Heart left ventricle (tissue), 13 donors: ENCODE measurements at regions not wholly inside any gene's neighbourhood (a gene's known extent, or its start where the extent isn't known, plus 50 kb on each side); places are given as distances from the start of the nearest gene placed in this dataset.

Source experiments
- POLR2A ChIP-seq, 2 donors: fragments of 450-650 bp; IDR thresholded peaks; one replicate each; pipeline ENCODE4 v1.6.1; 2017; ENCODE audit warnings: antibody characterized with exemption in 2 of 2, mild to moderate bottlenecking in 2 of 2, moderate library complexity in 2 of 2
- TF ChIP-seq, protein P1 (sequence below), 12 donors: fragments of 200-600 bp; sonication (generic) in 4 of 12; IDR thresholded peaks; one replicate each; pipeline versions ENCODE4 v1.5.0 to v1.8.0; 2018 to 2022; ENCODE audit warnings: antibody characterized with exemption in 12 of 12, mild to moderate bottlenecking in 5 of 12
- donor health status: ischemic (EF 13 %, LVEDD 7.1; RV severe dilation, severe dysfunction).
- donor health status: DM: no; HTN: yes; CAD: no.
- donor health status: DM: no; HTN: no; CAD: no.
- donor health status: ischemic (EF 25% LVEDD 6.9; RV normal size, moderate dysfunction).
- donor health status: ischemic (EF 25% LVEDD 5.7; RV mildly dilated, moderate dysfunction).
- donor health status: ischemic (EF 35%, LVEDD 5.7; RV mildly dilated, moderate dysfunction).
- donor health status: nonischemic (EF 11% LVEDD 7.7; RV severe dilation, severe dysfunction).
- donor health status: DM: yes; HTN: yes; CAD: no.
- donor health status: PGD.
- donor health status: ischemic (EF 29% LVEDD 5.4; RV normal size, mild dysfunction).
- donor health status: nonischemic (EF 23%, LVEDD 6.1; RV moderate dilation, normal function).

GRCh38 chr10:121658111-121658510 lies 59.9 kb upstream of the FGFR2 start:
- TF ChIP-seq POLR2A (IDR thresholded peaks at IDR 0.05), result no peak
- TF ChIP-seq, protein P1, sequence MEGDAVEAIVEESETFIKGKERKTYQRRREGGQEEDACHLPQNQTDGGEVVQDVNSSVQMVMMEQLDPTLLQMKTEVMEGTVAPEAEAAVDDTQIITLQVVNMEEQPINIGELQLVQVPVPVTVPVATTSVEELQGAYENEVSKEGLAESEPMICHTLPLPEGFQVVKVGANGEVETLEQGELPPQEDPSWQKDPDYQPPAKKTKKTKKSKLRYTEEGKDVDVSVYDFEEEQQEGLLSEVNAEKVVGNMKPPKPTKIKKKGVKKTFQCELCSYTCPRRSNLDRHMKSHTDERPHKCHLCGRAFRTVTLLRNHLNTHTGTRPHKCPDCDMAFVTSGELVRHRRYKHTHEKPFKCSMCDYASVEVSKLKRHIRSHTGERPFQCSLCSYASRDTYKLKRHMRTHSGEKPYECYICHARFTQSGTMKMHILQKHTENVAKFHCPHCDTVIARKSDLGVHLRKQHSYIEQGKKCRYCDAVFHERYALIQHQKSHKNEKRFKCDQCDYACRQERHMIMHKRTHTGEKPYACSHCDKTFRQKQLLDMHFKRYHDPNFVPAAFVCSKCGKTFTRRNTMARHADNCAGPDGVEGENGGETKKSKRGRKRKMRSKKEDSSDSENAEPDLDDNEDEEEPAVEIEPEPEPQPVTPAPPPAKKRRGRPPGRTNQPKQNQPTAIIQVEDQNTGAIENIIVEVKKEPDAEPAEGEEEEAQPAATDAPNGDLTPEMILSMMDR (IDR thresholded peaks at IDR 0.05), result no peak
